ENCODE measurements at regions not wholly inside any gene's neighbourhood (a gene's known extent, or its start where the extent isn't known, plus 50 kb on each side); places are given as distances from the start of the nearest gene placed in this dataset.

- Histone ChIP-seq H3K27me3 (replicated peaks; ENCODE audit: control insufficient read depth, insufficient read depth, low read length) (no peaks in the 10 kb centered on the region), H3K4me3 (replicated peaks; ENCODE audit: low read depth, low read length) (no peak overlapping the region), H3K36me3 (ENCODE audit: control insufficient read depth, insufficient read depth, low read length) (no peaks in the 10 kb centered on the region)
- DNase-seq (ENCODE audit: extremely low read depth, insufficient read length) = no peak
- TF ChIP-seq CTCF (IDR thresholded peaks at IDR 0.05; ENCODE audit: insufficient read depth, low read length, poor library complexity, severe bottlenecking) = no peak
These were observed 769.3 kb upstream of the FLRT2 start for GRCh38 chr14:84760489-84761126.

- TF ChIP-seq CTCF (IDR thresholded peaks at IDR 0.05; ENCODE audit: insufficient read depth, low read length, poor library complexity, severe bottlenecking) = no peak
- no peak for DNase-seq (ENCODE audit: extremely low read depth, insufficient read length)
- Histone ChIP-seq H3K27me3 (replicated peaks; ENCODE audit: control insufficient read depth, insufficient read depth, low read length) (no peaks in the 10 kb centered on the region), H3K36me3 (ENCODE audit: control insufficient read depth, insufficient read depth, low read length) (no peaks in the 10 kb centered on the region), H3K4me3 (replicated peaks; ENCODE audit: low read depth, low read length) (no peak overlapping the region)
These were observed 762.5 kb upstream of the FLRT2 start for GRCh38 chr14:84767434-84767833.

- no peak for DNase-seq (ENCODE audit: extremely low read depth, insufficient read length)
- Histone ChIP-seq H3K36me3 (ENCODE audit: control insufficient read depth, insufficient read depth, low read length) (no peaks in the 10 kb centered on the region), H3K4me3 (replicated peaks; ENCODE audit: low read depth, low read length) (no peak overlapping the region), H3K27me3 (replicated peaks; ENCODE audit: control insufficient read depth, insufficient read depth, low read length) (no peaks in the 10 kb centered on the region)
- no peak for TF ChIP-seq CTCF (IDR thresholded peaks at IDR 0.05; ENCODE audit: insufficient read depth, low read length, poor library complexity, severe bottlenecking)
These were observed 759.9 kb upstream of the FLRT2 start for GRCh38 chr14:84770030-84770429.

GRCh38 chr14:84777356-84777755 is 752.6 kb upstream of the FLRT2 start:
- no peak overlapping the region for H3K4me3 ChIP-seq (replicated peaks; ENCODE audit: low read depth, low read length)
- DNase-seq (ENCODE audit: extremely low read depth, insufficient read length) = no peak
- no peaks in the 10 kb centered on the region for H3K36me3 ChIP-seq (ENCODE audit: control insufficient read depth, insufficient read depth, low read length)
- H3K27me3 ChIP-seq (replicated peaks; ENCODE audit: control insufficient read depth, insufficient read depth, low read length) = no peaks in the 10 kb centered on the region
- no peak for TF ChIP-seq CTCF (IDR thresholded peaks at IDR 0.05; ENCODE audit: insufficient read depth, low read length, poor library complexity, severe bottlenecking)

- DNase-seq (ENCODE audit: extremely low read depth, insufficient read length) = no peak
- H3K36me3 ChIP-seq (ENCODE audit: control insufficient read depth, insufficient read depth, low read length) = no peaks in the 10 kb centered on the region
- TF ChIP-seq CTCF (IDR thresholded peaks at IDR 0.05; ENCODE audit: insufficient read depth, low read length, poor library complexity, severe bottlenecking) = no peak
- no peak overlapping the region for H3K4me3 ChIP-seq (replicated peaks; ENCODE audit: low read depth, low read length)
- no peaks in the 10 kb centered on the region for H3K27me3 ChIP-seq (replicated peaks; ENCODE audit: control insufficient read depth, insufficient read depth, low read length)
These were observed 747.0 kb upstream of the FLRT2 start for GRCh38 chr14:84782902-84783301.

- H3K27me3 ChIP-seq (replicated peaks; ENCODE audit: control insufficient read depth, insufficient read depth, low read length) = no peaks in the 10 kb centered on the region
- no peak overlapping the region for H3K4me3 ChIP-seq (replicated peaks; ENCODE audit: low read depth, low read length)
- no peak for TF ChIP-seq CTCF (IDR thresholded peaks at IDR 0.05; ENCODE audit: insufficient read depth, low read length, poor library complexity, severe bottlenecking)
- no peak for DNase-seq (ENCODE audit: extremely low read depth, insufficient read length)
- no peaks in the 10 kb centered on the region for H3K36me3 ChIP-seq (ENCODE audit: control insufficient read depth, insufficient read depth, low read length)
These were observed 746.4 kb upstream of the FLRT2 start for GRCh38 chr14:84783511-84783910.
